ENCODE measurements at regions not wholly inside any gene's neighbourhood (a gene's known extent, or its start where the extent isn't known, plus 50 kb on each side); places are given as distances from the start of the nearest gene placed in this dataset.

DNA sequence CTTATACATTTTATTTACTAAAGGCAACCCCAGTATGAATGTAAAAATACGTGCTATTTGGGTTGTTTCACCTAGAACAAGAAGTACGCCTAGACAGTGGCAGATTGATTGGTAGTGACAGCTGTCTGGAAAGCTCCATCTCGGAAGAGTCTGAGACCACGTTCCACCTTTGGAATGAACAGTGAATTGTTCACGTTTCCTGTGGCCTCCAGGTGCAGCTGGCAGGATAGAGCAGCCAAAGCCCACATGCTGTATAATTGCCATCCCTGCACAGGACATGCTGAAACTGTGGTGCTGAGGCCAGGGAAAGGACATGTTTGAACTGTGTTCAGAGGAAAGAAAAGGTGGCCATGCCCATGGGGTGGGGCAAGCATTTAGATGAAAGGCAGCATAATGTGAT, 218.7 kb upstream of the MTNR1B start:
- Histone ChIP-seq H3K56ac (replicated peaks; ENCODE audit: insufficient read length, low read depth, low read length) (no peak overlapping the region), H3K9ac (replicated peaks in 1 of 4; ENCODE audit: extremely low read depth in 1 of 4, low read depth in 3 of 4, low read length in 3 of 4) (no peak overlapping the region), H3K27ac (ENCODE audit: low read depth, low read length) (no peak overlapping the region), H4K20me1 (replicated peaks in 1 of 2; ENCODE audit: control insufficient read depth in 1 of 2, insufficient read depth in 2 of 2, low read length in 2 of 2) (no peaks in the 10 kb centered on the region), H4K8ac (ENCODE audit: extremely low read depth, insufficient read depth, low read length) (no peak overlapping the region), H2BK12ac (ENCODE audit: low read depth, low read length) (no peak overlapping the region; the same call in 1 of the 2 replicates), H3K79me2 (ENCODE audit: control insufficient read depth in 1 of 2, insufficient read depth in 2 of 2, low read length in 2 of 2) (no peaks in the 10 kb centered on the region), H2BK5ac (ENCODE audit: low read depth, low read length) (no peak overlapping the region), H3K9me3 (ENCODE audit: insufficient read depth in 2 of 2, low read depth in 1 of 2, low read length in 1 of 2) (peaks cover 5 to 8% of the 10 kb centered on the region in 2 experiments; a peak in 2 of 4 replicates), H3K4ac (replicated peaks; ENCODE audit: insufficient read length, low read depth, low read length) (no peak overlapping the region), H2BK120ac (replicated peaks; ENCODE audit: low read depth, low read length) (no peak overlapping the region), H3K36me3 (ENCODE audit: control insufficient read depth in 2 of 4, insufficient read depth in 4 of 4, low read length in 3 of 4) (no peaks in the 10 kb centered on the region), H2AK5ac (ENCODE audit: low read depth, low read length) (no peak overlapping the region; the same call in 1 of the 2 replicates), H3K18ac (ENCODE audit: extremely low read depth, low read length) (no peak overlapping the region), H3K23ac (ENCODE audit: insufficient read length) (no peak overlapping the region), H3K27me3 (replicated peaks in 1 of 4; ENCODE audit: control insufficient read depth in 3 of 4, extremely low read depth in 1 of 4, insufficient read depth in 3 of 4, low read length in 3 of 4) (no peaks in the 10 kb centered on the region), H3K79me1 (ENCODE audit: low read depth, low read length) (no peaks in the 10 kb centered on the region), H3K23me2 (ENCODE audit: low read depth, low read length) (no peaks in the 10 kb centered on the region; the same call in 1 of the 2 replicates), H3K4me1 (replicated peaks in 1 of 4; ENCODE audit: control insufficient read depth in 3 of 4, insufficient read depth in 4 of 4, low read length in 3 of 4) (no peaks in the 10 kb centered on the region), H3K14ac (ENCODE audit: insufficient read length) (no peak overlapping the region), H3K4me3 (ENCODE audit: extremely low read depth in 1 of 4, insufficient read depth in 2 of 4, low read depth in 3 of 4, low read length in 4 of 4) (no peak overlapping the region), H3K4me2 (ENCODE audit: insufficient read depth in 1 of 2, low read depth in 2 of 2, low read length in 2 of 2) (no peak overlapping the region), H4K91ac (replicated peaks; ENCODE audit: insufficient read length, low read length) (no peak overlapping the region), H2AFZ (ENCODE audit: low read length) (no peak overlapping the region), H2BK15ac (ENCODE audit: low read length) (no peak overlapping the region), H4K5ac (ENCODE audit: insufficient read length, low read depth, low read length) (no peak overlapping the region), H2BK20ac (ENCODE audit: low read length) (no peak overlapping the region)
- CTCF ChIA-PET (ENCODE audit: partially characterized antibody): interaction anchor here (2.3 kb wide), 1 partner anchor 15 kb away, joined by 10 read pairs; no protein-coding TSS in a partner anchor
- POLR2A ChIA-PET (ENCODE audit: partially characterized antibody): no interaction called here
- 93% methylated on average over 5 of the region's 5 CpGs; no CpG with 5 or more reads in 1 of the 2 experiments for WGBS, 2 experiments (ENCODE audit: extremely low coverage in 1 of 2, insufficient coverage in 1 of 2, insufficient read length in 1 of 2, insufficient replicate concordance in 2 of 2, low coverage in 1 of 2, low lambda C conversion rate in 2 of 2, missing lambda C conversion rate in 1 of 2)
- DNase-seq (ENCODE audit: low read depth in 1 of 2, low spot score in 2 of 2): no peak
- no peak for FAIRE-seq
- TF ChIP-seq RAD21 (IDR thresholded peaks at IDR 0.05 in 1 of 2, conservative IDR thresholded peaks at IDR 0.05 in 1 of 2; ENCODE audit: low read depth in 2 of 2, low read length in 2 of 2) (no peak), HDAC2 (IDR thresholded peaks at IDR 0.05; ENCODE audit: borderline replicate concordance in 1 of 2, low read depth in 2 of 2, low read length in 2 of 2) (no peak), BCL11A (IDR thresholded peaks at IDR 0.05; ENCODE audit: low read depth in 2 of 2, low read length in 2 of 2) (no peak), RXRA (IDR thresholded peaks at IDR 0.05; ENCODE audit: insufficient read depth, low read depth, low read length) (no peak), SUZ12 (IDR thresholded peaks at IDR 0.05; ENCODE audit: low read length) (no peak), SIN3A (conservative IDR thresholded peaks at IDR 0.05 in 1 of 2, IDR thresholded peaks at IDR 0.05 in 1 of 2; ENCODE audit: low read depth in 1 of 2, low read length in 2 of 2) (no peak), TAF7 (optimal IDR thresholded peaks at IDR 0.05; ENCODE audit: borderline replicate concordance, low read depth, low read length) (no peak), HDAC6 (IDR thresholded peaks at IDR 0.05; ENCODE audit: low read depth, low read length) (no peak), POU5F1 (IDR thresholded peaks at IDR 0.05; ENCODE audit: low read depth, low read length) (no peak), SP2 (IDR thresholded peaks at IDR 0.05; ENCODE audit: low read length) (no peak), GTF2F1 (IDR thresholded peaks at IDR 0.05; ENCODE audit: borderline replicate concordance, low read depth, low read length) (no peak)
